ENCODE measurements at regions not wholly inside any gene's neighbourhood (a gene's known extent, or its start where the extent isn't known, plus 50 kb on each side); places are given as distances from the start of the nearest gene placed in this dataset.

- Histone ChIP-seq H3K4me2 (ENCODE audit: low read length) (no peak overlapping the region), H3F3A (ENCODE audit: insufficient read depth, low read length, poor library complexity, severe bottlenecking) (no peaks in the 10 kb centered on the region), H3K27me3 (ENCODE audit: insufficient read depth, low read depth, low read length) (no peaks in the 10 kb centered on the region), H4K20me1 (ENCODE audit: insufficient read depth) (no peaks in the 10 kb centered on the region), H3K36me3 (ENCODE audit: insufficient read depth, low read length) (no peaks in the 10 kb centered on the region), H3K4me3 (ENCODE audit: low read length) (no peak overlapping the region), H2AFZ (ENCODE audit: low read depth, low read length) (no peak overlapping the region), H3K9ac (ENCODE audit: low read length) (no peak overlapping the region), H3K79me2 (replicated peaks; ENCODE audit: insufficient read depth, low read length) (no peaks in the 10 kb centered on the region), H3K9me2 (ENCODE audit: insufficient read depth, low read length) (no peaks in the 10 kb centered on the region), H3K27ac (ENCODE audit: low read length) (no peak overlapping the region), H3K9me3 (ENCODE audit: low read length) (no peaks in the 10 kb centered on the region)
- TF ChIP-seq MXI1 (conservative IDR thresholded peaks at IDR 0.05; ENCODE audit: poor library complexity, severe bottlenecking) (no peak), POLR2AphosphoS5 (IDR thresholded peaks at IDR 0.05) (no peak), EZH2 (IDR thresholded peaks at IDR 0.05; ENCODE audit: borderline replicate concordance, insufficient read depth, low read length, poor library complexity, severe bottlenecking) (no peak), CTCF (IDR thresholded peaks at IDR 0.05; ENCODE audit: poor library complexity, severe bottlenecking) (no peak), TAF1 (IDR thresholded peaks at IDR 0.05; ENCODE audit: low read depth) (no peak), EP300 (conservative IDR thresholded peaks at IDR 0.05; ENCODE audit: poor library complexity, severe bottlenecking) (no peak), RAD21 (conservative IDR thresholded peaks at IDR 0.05) (no peak), SMC3 (conservative IDR thresholded peaks at IDR 0.05; ENCODE audit: poor library complexity) (no peak)
These were observed 132.5 kb downstream of the VAPA start for GRCh38 chr18:10046178-10046807.

GRCh38 chr18:10047237-10047636 is 133.4 kb downstream of the VAPA start:
- Histone ChIP-seq H3K9me2 (ENCODE audit: insufficient read depth, low read length) (no peaks in the 10 kb centered on the region), H3K9me3 (ENCODE audit: low read length) (no peaks in the 10 kb centered on the region), H3K4me2 (ENCODE audit: low read length) (no peak overlapping the region), H3K36me3 (ENCODE audit: insufficient read depth, low read length) (no peaks in the 10 kb centered on the region), H3F3A (ENCODE audit: insufficient read depth, low read length, poor library complexity, severe bottlenecking) (no peaks in the 10 kb centered on the region), H3K27ac (ENCODE audit: low read length) (no peak overlapping the region), H3K27me3 (ENCODE audit: insufficient read depth, low read depth, low read length) (no peaks in the 10 kb centered on the region), H4K20me1 (ENCODE audit: insufficient read depth) (no peaks in the 10 kb centered on the region), H3K4me3 (ENCODE audit: low read length) (no peak overlapping the region), H3K79me2 (replicated peaks; ENCODE audit: insufficient read depth, low read length) (no peaks in the 10 kb centered on the region), H2AFZ (ENCODE audit: low read depth, low read length) (no peak overlapping the region), H3K9ac (ENCODE audit: low read length) (no peak overlapping the region)
- no peak for TF ChIP-seq RAD21 (conservative IDR thresholded peaks at IDR 0.05)
- no peak for TF ChIP-seq CTCF (IDR thresholded peaks at IDR 0.05; ENCODE audit: poor library complexity, severe bottlenecking)
- no peak for TF ChIP-seq REST (IDR thresholded peaks at IDR 0.05; ENCODE audit: borderline replicate concordance)
